SK-N-MC (cell line): ENCODE measurements at regions not wholly inside any gene's neighbourhood (a gene's known extent, or its start where the extent isn't known, plus 50 kb on each side); places are given as distances from the start of the nearest gene placed in this dataset.
"Not testable (repeated sequence)": the region's sequence is repeated elsewhere in the genome, so short reads cannot be mapped to it uniquely, and the experiment has no call there.

ENCODE experiments used
- EZH2 ChIP-seq: fragments of 200-600 bp; sonication (generic); IDR thresholded peaks from one replicate; pipeline ENCODE4 v1.6.1; 2017; ENCODE audit warnings: antibody characterized with exemption
- POLR2AphosphoS5 ChIP-seq: IDR thresholded peaks from 2 replicates; pipeline ENCODE4 v1.6.1; 2012; ENCODE audit warnings: mild to moderate bottlenecking, low read depth, low read length, borderline replicate concordance

DNA sequence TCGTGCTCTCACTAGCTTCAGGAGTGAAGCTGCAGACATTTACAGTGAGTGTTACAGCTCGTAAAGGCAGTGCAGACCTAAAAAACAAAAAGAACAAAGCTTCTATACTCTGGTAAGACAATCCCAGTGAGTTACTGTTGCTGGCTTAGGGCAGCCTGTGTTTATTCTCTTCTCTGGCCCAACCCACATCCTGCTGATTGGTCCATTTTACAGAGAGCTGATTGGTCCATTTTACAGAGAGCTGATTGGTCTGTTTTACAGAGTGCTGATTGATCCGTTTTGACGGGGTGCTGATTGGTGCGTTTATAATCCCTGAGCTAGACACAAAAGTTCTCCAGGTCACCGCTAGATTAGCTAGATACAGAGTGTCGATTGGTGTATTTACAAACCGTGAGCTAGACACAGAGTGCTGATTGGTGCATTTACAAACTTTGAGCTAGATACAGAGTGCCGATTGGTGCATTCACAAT lies 158.0 kb downstream of the KLRB1 start:
- TF ChIP-seq POLR2AphosphoS5, EZH2: not testable (repeated sequence)
